ENCODE measurements at regions not wholly inside any gene's neighbourhood (a gene's known extent, or its start where the extent isn't known, plus 50 kb on each side); places are given as distances from the start of the nearest gene placed in this dataset.

DNA sequence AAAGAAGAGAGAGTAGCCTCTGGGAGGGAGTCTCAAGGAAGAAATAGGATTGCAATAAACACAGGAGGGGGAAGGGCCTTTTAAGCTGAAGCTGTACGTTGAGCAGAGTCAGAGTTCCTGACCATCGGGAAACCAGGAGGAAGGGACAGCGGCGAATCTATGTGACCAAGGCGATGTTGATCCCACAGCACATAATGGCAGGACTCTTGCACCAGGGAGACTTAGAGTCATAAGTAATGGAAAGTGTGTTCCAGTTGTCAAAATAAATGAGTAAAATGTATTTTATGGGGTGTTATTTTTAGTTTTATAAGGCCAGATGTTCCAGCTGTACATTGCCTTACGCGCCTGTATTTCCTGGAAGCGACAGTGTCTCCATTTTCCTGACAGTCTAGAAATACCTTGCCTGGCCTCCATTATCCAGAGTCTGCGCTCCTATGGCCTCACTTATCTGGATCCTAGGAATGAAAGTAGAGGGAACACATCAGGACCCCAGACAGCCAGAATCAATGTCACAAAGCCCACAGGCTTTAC is 152.8 kb upstream of the COPS8 start:
- no peak for DNase-seq (ENCODE audit: low spot score)

DNA sequence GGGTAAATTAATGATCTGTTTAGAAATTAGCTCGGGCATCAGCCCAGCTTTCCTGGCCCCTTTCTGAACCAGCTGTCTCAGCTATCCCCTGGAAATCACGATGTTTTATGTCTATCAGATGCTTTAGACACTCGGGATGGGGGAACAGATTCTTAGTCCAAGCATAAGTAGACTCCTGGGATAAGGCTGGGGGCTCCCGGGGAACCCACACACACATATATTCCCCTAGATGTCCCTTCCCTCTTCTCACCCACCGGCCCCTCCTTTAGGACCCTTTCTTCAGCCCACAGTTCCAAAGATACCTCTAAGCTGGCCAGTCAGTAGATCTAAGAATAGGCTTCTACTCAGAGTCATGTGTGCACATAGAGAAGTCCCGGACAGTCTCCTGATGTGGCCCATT is 151.5 kb upstream of the COPS8 start:
- DNase-seq (ENCODE audit: low spot score): no peak

DNA sequence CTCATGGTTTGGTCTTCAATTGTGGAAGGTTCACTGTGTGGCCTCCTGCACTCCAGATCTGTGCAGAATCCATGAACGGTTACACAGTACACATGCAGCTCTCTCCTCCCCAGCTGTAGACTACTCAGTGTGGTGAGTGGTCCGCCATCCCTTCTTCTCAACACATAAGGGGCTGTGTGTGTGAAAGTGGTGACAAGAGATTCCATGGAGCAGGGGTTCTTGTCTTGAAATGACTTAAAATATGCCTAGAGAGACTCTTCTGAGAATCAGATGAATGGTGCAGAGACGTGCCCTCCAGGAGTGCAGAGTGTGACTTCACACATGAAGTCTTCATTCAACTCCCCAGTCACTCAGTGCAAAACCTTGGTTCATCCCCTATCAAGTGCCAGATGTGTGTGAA is 151.0 kb upstream of the COPS8 start:
- DNase-seq (ENCODE audit: low spot score): no peak

DNA sequence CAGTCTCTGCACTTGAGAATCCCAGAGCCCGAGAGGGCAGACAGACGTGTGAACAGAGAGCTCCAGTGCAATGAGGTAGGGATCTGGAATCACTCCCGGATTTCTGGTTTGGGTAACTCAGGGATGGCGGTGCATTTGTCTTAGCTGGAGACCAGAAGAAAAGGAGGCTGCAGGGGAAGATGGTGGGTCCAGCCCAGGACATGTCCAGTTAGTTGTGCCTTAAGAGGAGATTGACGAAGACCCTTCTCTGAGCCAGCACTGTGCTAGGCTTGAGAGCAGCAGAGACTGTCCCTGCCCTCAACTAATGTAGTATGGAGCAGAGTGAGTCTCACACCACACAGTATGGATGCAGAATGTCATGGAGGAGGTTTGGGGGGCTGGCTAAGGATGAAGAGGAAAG is 150.6 kb upstream of the COPS8 start:
- DNase-seq (ENCODE audit: low spot score): no peak

DNA sequence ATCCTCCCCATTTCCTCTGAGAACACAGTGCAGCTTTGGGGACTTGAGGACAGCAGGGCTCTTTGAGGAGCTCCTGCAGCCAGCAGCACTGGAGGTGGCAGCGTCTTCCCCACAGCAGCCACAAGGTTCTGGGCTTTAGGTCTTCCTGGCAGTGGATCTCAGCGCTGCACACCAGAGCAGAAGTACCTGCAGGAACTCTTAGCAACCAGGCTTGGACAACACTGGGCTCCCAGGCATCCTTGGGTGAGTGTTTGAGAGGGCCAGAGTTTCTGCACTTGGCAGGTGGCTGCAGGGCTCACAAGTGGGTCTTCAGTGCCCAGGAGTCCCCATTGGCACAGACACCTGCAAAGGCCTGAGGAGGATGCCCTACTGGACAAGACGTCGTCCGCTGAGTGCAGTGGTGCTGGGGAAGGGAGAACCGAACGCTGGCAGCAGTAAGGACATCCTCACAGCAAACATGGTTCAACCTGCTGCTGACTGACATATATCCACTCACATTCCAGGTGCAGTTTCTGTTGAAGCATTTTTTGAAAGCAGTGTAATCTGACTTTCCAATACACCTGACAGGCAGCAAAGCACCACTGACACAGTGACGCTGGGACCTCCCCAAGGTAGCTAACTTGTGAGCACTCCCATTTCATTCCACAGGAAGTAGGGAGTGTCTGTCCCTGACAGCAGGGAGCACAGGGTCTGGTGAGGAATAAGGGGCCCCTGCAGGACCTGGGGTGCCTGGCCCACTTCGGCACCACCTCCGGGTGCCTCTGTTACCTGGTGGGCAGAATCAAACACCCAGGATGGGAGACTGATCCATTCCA is 149.9 kb upstream of the COPS8 start:
- no peak for DNase-seq (ENCODE audit: low spot score)

DNA sequence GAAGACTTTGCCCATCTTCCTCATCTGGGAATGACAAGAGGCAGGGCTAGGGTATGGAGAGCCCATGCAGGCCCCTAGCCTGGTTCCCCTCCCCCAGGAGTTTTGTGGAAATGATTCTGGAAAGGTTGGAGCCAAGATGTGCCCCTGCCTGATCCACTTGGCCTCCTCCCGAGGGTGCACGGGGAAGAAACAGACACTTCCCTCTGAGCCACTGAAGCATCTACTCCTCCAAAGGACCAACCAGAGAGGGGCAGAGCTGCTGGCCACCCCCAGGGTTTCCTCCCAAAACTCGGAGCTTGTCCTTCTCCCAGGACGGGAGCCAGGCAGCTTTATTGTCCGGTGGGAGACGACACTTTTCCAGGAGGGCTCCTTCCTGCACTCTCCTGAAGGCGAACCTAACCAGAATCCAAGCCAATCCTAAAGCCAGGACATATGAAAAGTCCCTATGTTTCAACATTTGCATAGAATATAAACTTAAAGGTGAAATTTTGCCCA is 149.2 kb upstream of the COPS8 start:
- no peak for DNase-seq (ENCODE audit: low spot score)

DNA sequence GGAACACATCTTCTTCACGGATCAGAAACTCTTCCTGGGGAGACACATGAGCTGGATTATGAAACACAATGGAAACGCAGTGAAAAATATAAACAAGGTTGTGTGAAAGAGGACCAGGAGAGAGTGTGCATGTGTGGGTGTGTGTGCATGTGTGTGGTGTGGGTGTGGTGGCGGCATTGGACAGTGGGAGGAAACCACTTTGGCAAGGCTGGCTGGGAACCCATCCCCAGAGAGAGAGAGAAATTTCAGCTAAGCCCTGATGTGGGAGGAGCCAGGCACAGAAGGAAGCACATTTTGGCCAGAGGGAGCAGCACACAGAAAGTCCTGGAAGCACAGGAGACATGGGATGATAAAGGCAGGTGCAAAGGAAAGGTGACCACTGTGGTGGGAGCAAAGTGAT is 147.6 kb upstream of the COPS8 start:
- no peak for DNase-seq (ENCODE audit: low spot score)

DNA sequence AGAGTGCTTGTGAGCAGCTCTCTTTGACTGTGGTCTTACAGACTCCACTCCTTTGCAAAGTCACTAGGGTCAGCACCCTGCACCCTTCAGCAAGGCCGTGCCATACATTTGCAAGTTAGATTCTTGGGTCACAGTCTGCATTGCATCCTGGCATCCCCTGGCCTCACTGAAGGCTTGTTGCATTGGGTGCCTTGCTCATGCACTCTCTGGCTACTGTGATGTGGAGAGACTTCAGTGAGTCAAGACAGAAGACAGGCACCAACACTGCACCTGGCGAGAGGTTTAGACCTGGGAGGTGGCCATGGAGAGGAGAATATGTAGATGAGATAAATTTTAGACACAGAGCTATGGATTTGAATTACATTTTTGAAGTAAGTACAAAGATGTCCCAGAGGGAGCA is 146.4 kb upstream of the COPS8 start:
- DNase-seq (ENCODE audit: low spot score): no peak

DNA sequence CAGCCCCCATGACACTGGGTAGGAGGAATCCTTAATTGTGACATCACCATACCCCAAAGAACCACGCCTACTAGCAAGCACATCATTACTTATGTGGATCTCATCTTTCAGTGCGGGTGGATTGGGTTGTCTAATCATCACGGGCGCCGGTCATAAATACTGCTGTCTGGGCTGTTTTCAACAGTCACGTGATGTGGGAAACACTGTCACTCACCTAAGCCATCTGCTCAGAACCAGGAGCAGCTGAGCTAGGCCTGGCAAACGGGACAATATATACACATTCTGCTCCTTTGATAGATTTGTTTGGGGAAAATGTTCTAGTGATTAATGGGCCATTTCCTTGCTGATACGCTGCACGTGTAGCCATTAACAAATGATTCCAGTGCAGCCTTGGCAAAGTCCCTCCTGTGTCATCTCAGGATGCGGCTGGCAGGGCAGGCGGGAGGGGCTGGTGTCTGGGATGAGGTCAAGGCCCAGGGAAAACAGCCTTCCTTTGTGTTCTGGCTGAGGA is 145.9 kb upstream of the COPS8 start:
- DNase-seq (ENCODE audit: low spot score): no peak

DNA sequence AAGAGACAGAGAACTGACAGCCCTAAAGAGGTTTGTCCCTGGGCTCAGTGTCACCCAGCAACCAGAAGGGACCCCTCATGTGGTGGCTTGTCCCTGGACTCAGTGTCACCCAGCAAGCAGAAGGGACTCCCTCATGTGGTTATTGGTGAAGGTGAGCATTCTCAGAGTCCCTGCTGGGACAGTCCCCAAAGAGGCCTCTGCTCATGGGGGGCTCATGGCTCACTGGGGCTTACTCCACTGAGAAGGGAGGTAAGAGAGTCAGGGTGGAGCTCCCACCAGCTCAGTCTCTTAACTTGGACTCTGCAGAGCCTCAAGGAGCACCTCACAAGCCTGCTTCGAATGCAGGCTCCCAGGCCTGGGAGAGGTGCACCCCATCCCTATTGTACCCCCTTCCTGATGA is 145.2 kb upstream of the COPS8 start:
- no peak for DNase-seq (ENCODE audit: low spot score)

DNA sequence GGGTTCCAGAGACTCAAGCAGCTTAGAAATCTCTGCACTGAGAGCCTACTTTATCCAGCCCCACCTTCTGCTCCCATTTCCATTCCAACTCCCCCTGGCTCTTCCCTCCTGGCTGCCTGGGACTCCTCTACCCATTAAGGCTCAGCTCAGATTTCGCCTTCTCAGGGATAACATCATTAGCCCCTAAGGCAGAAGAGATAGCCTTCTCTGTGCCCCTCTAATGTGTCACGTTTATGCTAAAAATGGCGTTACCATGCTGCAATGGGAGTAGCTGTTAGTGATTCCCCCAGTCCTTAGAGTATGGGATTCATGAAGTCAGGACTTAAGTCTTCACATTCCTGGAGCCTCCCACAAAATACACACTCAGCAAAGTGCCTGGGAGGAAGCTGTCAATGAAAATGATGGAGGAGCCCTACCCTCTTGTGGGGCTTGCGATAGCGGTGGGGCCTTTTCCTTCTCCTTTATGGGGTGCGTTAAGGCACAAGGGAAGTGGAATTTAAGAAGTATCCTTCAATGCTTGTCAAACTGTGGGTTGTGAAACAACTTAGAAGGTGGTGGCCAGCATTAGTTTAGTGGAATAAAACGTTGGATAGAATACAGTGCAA is 144.7 kb upstream of the COPS8 start:
- DNase-seq (ENCODE audit: low spot score): no peak

DNA sequence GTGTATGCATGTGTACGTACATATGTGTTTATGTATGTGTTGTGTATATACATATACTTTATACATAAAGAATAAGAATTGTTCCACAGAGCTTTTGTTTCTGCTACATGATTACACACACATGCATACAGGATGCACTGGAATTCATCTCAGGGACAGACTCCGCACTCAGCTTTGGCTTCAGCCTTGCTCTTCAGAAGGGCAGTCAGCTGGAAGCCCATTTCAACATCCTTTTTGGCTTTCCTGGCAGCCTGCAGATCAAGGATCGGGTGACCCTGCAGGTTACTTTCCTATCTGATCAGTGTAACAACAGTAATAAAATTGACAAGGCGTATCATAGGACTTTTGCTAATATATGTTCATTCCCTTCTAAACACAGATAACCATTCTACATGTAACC is 144.1 kb upstream of the COPS8 start:
- no peak for DNase-seq (ENCODE audit: low spot score)

DNA sequence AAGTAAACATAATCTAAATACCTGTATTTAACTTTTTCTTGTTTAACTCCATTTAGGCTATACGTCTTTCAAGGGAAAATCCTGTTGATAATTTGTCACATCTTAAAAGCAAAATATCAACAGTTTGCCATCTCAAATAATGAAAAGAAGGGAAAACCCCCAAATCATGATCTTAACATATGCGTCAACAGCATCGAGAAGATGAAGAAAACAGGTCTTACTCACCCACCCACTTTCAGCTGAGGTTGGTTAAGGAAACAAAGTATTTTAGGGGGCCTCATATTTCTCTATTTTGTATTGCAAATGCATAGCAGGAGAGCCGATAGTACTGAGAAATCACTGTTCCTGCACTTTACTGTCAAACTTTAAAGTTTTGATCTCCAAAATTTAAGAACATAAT is 143.1 kb upstream of the COPS8 start:
- no peak for DNase-seq (ENCODE audit: low spot score)

DNA sequence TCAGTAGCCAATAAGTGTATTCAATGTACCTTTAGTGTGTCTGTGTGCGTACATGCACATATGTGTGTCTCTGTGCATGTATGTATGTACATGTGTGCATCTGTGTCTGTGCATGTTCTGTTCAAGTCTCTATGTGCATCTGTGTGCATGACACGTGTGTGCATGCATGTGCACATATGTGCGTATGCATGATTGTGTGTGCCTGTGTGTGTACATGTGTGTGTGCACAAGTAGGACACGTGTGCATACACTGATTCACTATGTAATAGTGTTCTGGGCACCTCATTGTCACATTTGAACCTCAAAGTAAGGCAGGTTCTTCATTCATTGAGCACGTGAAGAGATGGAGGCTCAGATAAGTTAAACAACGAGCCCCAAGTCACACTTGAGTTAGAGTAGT is 142.6 kb upstream of the COPS8 start:
- no peak for DNase-seq (ENCODE audit: low spot score)

DNA sequence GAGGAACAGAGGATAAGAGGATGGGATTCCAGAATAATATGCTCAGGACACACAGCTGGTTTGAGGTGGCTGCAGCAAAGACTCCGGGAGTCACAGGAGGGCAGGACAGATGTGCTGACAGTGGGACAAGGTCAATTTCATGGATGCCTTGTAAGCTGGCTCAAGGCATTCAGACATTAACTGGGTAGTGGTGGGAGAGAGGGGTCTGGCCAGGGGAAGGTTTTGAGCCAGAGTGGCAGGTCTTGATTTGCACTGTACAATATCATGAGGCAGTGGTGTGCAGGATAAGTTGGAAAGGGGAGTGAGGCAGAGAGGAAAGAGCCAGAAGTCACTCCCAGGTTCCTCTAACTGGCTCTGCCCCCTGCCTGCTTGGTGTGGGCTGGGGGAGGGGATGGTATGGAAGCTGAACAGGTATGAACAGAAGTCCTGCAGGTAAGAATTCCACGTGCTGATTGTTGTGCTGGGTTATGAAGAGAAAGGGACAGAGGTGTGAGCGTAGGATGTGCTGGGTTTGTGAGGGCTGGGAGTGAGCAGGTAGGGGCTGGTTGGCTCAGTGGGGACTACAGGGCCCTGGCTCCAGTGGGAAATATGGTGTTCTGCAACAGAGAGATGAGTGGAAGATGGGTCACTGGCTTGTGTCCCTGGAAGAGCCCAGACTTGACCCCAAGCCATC is 141.7 kb upstream of the COPS8 start:
- no peak for DNase-seq (ENCODE audit: low spot score)

DNA sequence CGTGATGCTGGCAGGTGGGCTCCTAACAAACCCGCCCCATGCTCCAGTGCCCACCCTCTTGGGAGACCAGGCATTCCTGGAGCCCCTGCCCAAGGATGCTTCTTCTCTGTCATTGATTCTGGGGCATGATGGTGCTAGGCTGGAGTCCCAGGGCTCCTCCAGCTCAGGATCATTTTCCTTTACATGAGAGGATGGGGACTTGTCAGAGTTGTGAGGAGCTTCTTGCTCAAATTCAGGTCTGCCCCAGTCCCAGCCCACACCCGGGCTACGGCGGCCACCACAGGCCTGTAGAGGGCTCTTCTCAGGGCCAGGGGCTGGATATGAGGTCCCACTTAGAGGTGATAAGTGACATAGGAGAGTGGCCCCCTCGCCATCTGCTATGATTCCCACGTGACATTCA is 141.1 kb upstream of the COPS8 start:
- DNase-seq (ENCODE audit: low spot score): no peak

DNA sequence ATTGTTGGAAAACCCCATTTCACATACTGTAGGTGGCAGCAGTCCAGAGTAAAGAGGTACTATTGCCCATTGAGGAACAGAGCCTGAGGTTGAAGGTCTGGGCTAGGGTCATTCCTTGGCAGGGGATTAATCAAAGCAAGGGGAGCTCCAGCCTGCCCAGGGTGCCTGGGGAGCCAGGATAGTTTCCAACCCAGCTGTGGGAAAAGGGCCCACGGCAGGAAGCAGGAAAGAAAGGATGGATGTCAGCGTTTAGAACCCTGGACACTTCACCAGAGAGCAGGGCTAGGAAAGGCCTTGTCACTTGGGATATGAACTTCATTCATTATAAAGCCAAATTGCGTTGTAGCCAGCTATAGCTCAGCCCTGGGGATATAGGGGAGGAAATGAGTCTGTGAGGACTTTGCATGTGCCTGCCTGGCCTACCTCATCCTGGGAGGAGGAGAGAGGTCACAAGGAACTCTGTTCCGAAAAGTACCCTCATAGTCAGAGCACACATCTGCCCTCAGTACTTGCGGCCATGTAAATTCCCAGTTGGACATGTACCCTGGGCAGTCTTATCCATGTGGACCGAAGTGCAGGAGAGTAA is 140.2 kb upstream of the COPS8 start:
- no peak for DNase-seq (ENCODE audit: low spot score)

DNA sequence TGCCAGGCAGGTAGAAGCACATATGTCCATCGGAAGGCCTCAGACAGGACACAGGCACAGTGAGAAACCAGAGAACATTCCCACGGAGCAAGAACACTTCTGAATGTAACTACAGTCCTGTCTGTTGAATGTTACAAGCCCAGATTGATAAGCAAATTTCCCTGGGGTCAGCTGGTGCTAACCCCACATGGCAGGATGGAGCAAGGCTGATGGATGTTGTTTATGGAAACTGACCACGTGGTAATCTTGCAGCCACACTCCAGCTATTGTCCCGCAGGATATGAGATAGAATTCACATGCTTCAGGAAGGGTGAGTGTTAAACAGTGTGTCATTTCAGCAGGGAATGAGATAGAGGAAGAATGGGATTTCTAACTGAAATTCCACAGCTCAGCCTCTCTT is 138.8 kb upstream of the COPS8 start:
- DNase-seq (ENCODE audit: low spot score): no peak

DNA sequence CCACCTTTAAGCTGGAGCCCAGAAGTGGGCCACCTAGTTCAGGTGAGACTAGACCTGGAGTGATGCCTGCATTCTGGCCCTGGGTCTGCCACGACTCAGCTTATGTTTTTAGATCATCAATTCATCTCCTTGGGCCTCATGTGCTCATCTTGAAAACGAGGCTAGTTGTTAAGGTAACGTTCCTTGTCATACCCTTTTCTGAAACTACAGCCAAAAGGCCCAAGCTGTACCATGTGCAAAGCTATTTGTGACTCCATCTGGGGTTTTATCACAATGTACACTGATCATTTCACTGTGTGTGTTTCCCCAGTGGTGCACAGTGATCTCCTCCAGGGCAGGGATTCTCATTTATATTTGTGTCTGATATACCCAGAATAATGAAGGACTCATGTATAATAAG is 138.4 kb upstream of the COPS8 start:
- DNase-seq (ENCODE audit: low spot score): no peak

DNA sequence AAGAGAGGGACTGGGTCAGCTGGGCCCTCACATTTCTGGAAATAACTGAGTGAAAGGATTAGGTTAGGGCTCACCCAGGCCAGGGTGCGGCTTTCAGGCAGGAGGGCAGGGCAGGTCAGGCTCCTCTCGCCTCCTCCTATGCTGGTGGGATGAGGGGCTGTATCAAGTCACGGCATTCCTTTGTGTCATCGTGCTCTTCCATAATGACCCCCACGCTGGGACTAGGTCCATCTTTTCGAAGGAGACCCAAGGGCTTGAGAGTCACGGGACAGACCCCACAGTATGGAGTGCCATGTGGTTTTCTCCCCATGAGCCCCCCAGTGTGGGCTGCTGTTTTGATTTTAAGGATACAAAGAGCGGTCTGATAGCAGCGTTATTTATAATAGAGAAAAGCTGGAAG is 137.8 kb upstream of the COPS8 start:
- DNase-seq (ENCODE audit: low spot score): no peak

DNA sequence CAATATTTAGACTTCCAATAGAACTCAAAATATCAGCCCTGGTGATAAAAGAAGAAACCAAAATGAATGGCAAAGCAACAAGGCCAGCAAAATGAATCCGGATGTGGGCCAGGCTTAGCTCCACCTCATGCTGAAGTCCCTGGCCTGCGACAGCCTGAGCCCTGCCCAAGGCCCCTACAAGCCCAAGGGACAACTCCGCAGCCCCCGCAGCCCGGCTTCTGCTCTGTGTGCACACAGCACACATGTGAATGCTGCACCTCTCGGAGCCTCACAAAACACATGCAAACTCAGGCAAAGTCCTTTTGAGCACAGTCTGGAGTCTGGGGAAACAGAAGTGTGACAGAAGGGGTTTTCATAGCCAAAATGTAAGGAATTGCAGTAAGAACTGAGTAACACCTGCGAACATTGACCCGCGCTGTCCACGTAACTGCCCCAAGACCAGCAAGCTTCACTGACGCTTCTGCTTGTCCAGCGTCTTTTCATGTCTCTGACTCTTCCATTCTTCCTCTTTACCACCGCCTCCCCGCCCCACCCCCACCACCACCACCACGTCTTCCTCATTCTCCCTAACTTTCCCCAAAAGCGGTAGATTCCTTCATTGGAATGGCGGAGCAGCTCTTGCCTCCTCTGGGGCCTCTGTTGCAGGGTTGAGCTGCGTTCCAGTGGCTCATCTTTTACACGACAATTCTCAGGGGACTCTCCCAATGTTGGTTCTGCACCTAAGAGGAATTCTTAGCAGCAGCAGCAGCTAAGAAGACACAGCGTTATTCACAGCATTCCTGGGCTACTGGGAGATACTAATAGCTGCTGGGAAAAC is 136.4 kb upstream of the COPS8 start:
- DNase-seq (ENCODE audit: low spot score): no peak

Data from pons (tissue), 1 donor.